Fibroblast of lung (primary cell): ENCODE measurements at regions not wholly inside any gene's neighbourhood (a gene's known extent, or its start where the extent isn't known, plus 50 kb on each side); places are given as distances from the start of the nearest gene placed in this dataset.

Experiments used
- DNase-seq, 2 donors: peaks; one replicate each; pipeline versions ENCODE4 v3.0.0 to v3.0.0-alpha.2; 2010; ENCODE audit warnings: low read depth in 2 of 2
- H2AFZ ChIP-seq: 2 replicates; pipeline ENCODE4 v1.5.1; 2012; ENCODE audit warnings: low read length, control low read depth, inconsistent platforms
- H3K27ac ChIP-seq: 2 replicates; pipeline ENCODE4 v1.5.1; 2011; ENCODE audit warnings: low read length, control low read depth; ENCODE audit not compliant: insufficient read depth
- H3K27me3 ChIP-seq: 2 replicates; pipeline ENCODE4 v1.5.1; 2011; ENCODE audit warnings: mild to moderate bottlenecking, low read length; ENCODE audit not compliant: control insufficient read depth, insufficient read depth
- H3K36me3 ChIP-seq: 2 replicates; pipeline ENCODE4 v1.5.1; 2011; ENCODE audit warnings: low read length; ENCODE audit not compliant: control insufficient read depth, insufficient read depth
- H3K4me1 ChIP-seq: 2 replicates; pipeline ENCODE4 v1.5.1; 2011; ENCODE audit warnings: low read length; ENCODE audit not compliant: control insufficient read depth, insufficient read depth; ENCODE audit errors: extremely low read depth
- H3K4me2 ChIP-seq: 2 replicates; pipeline ENCODE4 v1.5.1; 2011; ENCODE audit warnings: low read length, control low read depth; ENCODE audit not compliant: insufficient read depth; ENCODE audit errors: extremely low read depth
- H3K4me3 ChIP-seq, 4 experiments: fragments of 200-600 bp in 1 of 4; sonication (generic) in 1 of 4; replicated peaks in 1 of 4; 2 replicates each; pipeline ENCODE4 v1.5.1; 2011 to 2016; ENCODE audit warnings: low read length in 4 of 4, low read depth in 3 of 4, mild to moderate bottlenecking in 3 of 4, control low read depth in 2 of 4, inconsistent platforms in 1 of 4, mixed read lengths in 1 of 4; ENCODE audit not compliant: insufficient read depth in 1 of 4; ENCODE audit errors: control extremely low read depth in 1 of 4
- H3K79me2 ChIP-seq: 2 replicates; pipeline ENCODE4 v1.5.1; 2012; ENCODE audit warnings: mild to moderate bottlenecking, low read length, inconsistent platforms; ENCODE audit not compliant: control insufficient read depth, insufficient read depth
- H3K9ac ChIP-seq: 2 replicates; pipeline ENCODE4 v1.5.1; 2011; ENCODE audit warnings: mild to moderate bottlenecking, low read length, control low read depth; ENCODE audit not compliant: insufficient read depth
- H3K9me3 ChIP-seq: 2 replicates; pipeline ENCODE4 v1.5.1; 2012; ENCODE audit warnings: low read depth, low read length; ENCODE audit not compliant: control insufficient read depth, insufficient read depth
- H4K20me1 ChIP-seq: 2 replicates; pipeline ENCODE4 v1.5.1; 2011; ENCODE audit warnings: low read length; ENCODE audit not compliant: control insufficient read depth, insufficient read depth; ENCODE audit errors: extremely low read depth
- CTCF ChIP-seq, 2 donors: IDR thresholded peaks in 1 of 2; conservative IDR thresholded peaks in 1 of 2; 1 replicate in 1 of 2; 2 replicates in 1 of 2; pipeline ENCODE4 v1.5.1; 2011 to 2012; ENCODE audit warnings: low read length in 2 of 2, control low read depth in 1 of 2, inconsistent platforms in 1 of 2, low read depth in 1 of 2, mild to moderate bottlenecking in 1 of 2
- EZH2 ChIP-seq: IDR thresholded peaks from 2 replicates; pipeline ENCODE4 v1.5.1; 2012; ENCODE audit warnings: low read length, control low read depth, mild to moderate bottlenecking; ENCODE audit errors: missing control alignments

GRCh38 chr13:27869436-27870095 lies 50.2 kb upstream of the PDX1 start:
- DNase-seq: no peak

More at GRCh38 chr13:27869436-27870095, 50.2 kb upstream of the PDX1 start:
- Histone ChIP-seq H3K79me2 (no peaks in the 10 kb centered on the region), H3K36me3 (no peaks in the 10 kb centered on the region), H3K27ac (no peak overlapping the region), H3K4me2 (no peak overlapping the region), H4K20me1 (no peaks in the 10 kb centered on the region), H3K4me3 (no peak overlapping the region), H3K27me3 (no peaks in the 10 kb centered on the region), H3K4me1 (no peaks in the 10 kb centered on the region), H3K9me3 (no peaks in the 10 kb centered on the region), H2AFZ (no peak overlapping the region), H3K9ac (no peak overlapping the region)
- TF ChIP-seq EZH2 (no peak), CTCF (conservative IDR thresholded peaks at IDR 0.05 in 1 of 2, IDR thresholded peaks at IDR 0.05 in 1 of 2; ENCODE audit: low read depth in 1 of 2, low read length in 2 of 2) (no peak)
